GM12891 (cell line): ENCODE measurements at regions not wholly inside any gene's neighbourhood (a gene's known extent, or its start where the extent isn't known, plus 50 kb on each side); places are given as distances from the start of the nearest gene placed in this dataset.

Experiments
- POLR2AphosphoS5 ChIP-seq: IDR thresholded peaks from 2 replicates; pipeline ENCODE4 v1.6.1; 2011; ENCODE audit warnings: low read depth, low read length, control low read depth
- POU2F2 ChIP-seq: IDR thresholded peaks from 2 replicates; pipeline ENCODE4 v1.6.1; 2011; ENCODE audit warnings: low read depth, mild to moderate bottlenecking, control low read depth, low read length, moderate library complexity

DNA sequence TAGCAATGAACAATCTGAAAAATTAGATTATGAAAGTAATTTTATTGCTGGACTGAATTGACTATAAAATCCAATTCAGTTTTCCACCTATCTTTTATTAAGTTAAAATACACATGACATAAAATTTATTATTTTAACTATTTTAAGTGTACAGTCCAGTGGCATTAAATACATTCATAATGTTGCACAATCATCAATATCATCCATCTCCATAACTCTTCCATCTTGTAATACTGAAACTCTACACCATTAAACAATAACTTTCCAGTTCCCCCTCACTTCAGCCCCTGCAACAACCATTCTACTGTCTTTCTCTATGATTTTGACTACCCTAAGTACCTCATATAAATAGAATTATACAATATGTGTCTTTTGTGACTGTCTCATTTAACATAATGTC lies 200.6 kb upstream of the ITGA1 start:
- TF ChIP-seq POLR2AphosphoS5 (no peak), POU2F2 (no peak)
